Loucy (cell line): ENCODE measurements at regions not wholly inside any gene's neighbourhood (a gene's known extent, or its start where the extent isn't known, plus 50 kb on each side); places are given as distances from the start of the nearest gene placed in this dataset.

ENCODE experiments used
- H2AFZ ChIP-seq: fragments of 200-600 bp; sonication (generic); 2 replicates; pipeline ENCODE4 v1.6.0; 2016; ENCODE audit warnings: antibody characterized with exemption, mild to moderate bottlenecking, low read length, moderate library complexity
- H3F3A ChIP-seq: fragments of 200-600 bp; 2 replicates; pipeline ENCODE4 v1.6.0; 2016; ENCODE audit warnings: antibody characterized with exemption, low read depth, mild to moderate bottlenecking
- H3K27me3 ChIP-seq: fragments of 200-600 bp; sonication (generic); 2 replicates; pipeline ENCODE4 v1.6.1; 2014; ENCODE audit warnings: low read length, mild to moderate bottlenecking; ENCODE audit not compliant: insufficient read depth, poor library complexity, severe bottlenecking
- H3K36me3 ChIP-seq: fragments of 200-600 bp; sonication (generic); 2 replicates; pipeline ENCODE4 v1.6.1; 2016; ENCODE audit warnings: low read length; ENCODE audit not compliant: insufficient read depth
- H3K4me1 ChIP-seq: fragments of 200-600 bp; sonication (generic); 2 replicates; pipeline ENCODE4 v1.5.1; 2014; ENCODE audit warnings: low read length, mild to moderate bottlenecking; ENCODE audit not compliant: insufficient read depth, poor library complexity, severe bottlenecking
- H3K4me2 ChIP-seq: fragments of 200-600 bp; sonication (generic); 2 replicates; pipeline ENCODE4 v1.6.0; 2014; ENCODE audit warnings: antibody characterized with exemption, low read length, low read depth, mild to moderate bottlenecking; ENCODE audit not compliant: poor library complexity, severe bottlenecking
- H3K4me3 ChIP-seq: fragments of 200-600 bp; sonication (generic); 2 replicates; pipeline ENCODE4 v1.5.1; 2014; ENCODE audit warnings: low read length, mild to moderate bottlenecking, mixed read lengths; ENCODE audit not compliant: poor library complexity, severe bottlenecking
- H3K79me2 ChIP-seq: fragments of 200-600 bp; sonication (generic); 2 replicates; pipeline ENCODE4 v1.6.1; 2014; ENCODE audit warnings: low read length; ENCODE audit not compliant: insufficient read depth
- H3K9ac ChIP-seq: fragments of 200-600 bp; sonication (generic); 2 replicates; pipeline ENCODE4 v1.6.0; 2014; ENCODE audit warnings: mild to moderate bottlenecking, low read depth, low read length, moderate library complexity; ENCODE audit not compliant: poor library complexity, severe bottlenecking
- H3K9me2 ChIP-seq: fragments of 200-600 bp; sonication (generic); replicated peaks from 2 replicates; pipeline ENCODE4 v1.6.1; 2016; ENCODE audit warnings: low read depth, low read length, mixed read lengths
- H3K9me3 ChIP-seq: fragments of 200-600 bp; sonication (generic); 2 replicates; pipeline ENCODE4 v1.6.1; 2014; ENCODE audit warnings: mild to moderate bottlenecking, antibody characterized with exemption, low read length, low read depth; ENCODE audit not compliant: insufficient read depth
- H4K20me1 ChIP-seq: fragments of 200-600 bp; sonication (generic); 2 replicates; pipeline ENCODE4 v1.6.0; 2014; ENCODE audit warnings: antibody characterized with exemption, low read length, mild to moderate bottlenecking; ENCODE audit not compliant: insufficient read depth, poor library complexity, severe bottlenecking
- EZH2phosphoT487 ChIP-seq: fragments of 200-600 bp; IDR thresholded peaks from 2 replicates; pipeline ENCODE4 v1.6.1; 2018; ENCODE audit warnings: antibody characterized with exemption, mild to moderate bottlenecking, moderate library complexity, borderline replicate concordance
- TF ChIP-seq, protein P1 (sequence below): fragments of 200-600 bp; sonication (generic); conservative IDR thresholded peaks from 2 replicates; pipeline ENCODE4 v1.5.1; 2014; ENCODE audit warnings: mild to moderate bottlenecking, antibody characterized with exemption, low read length

DNA sequence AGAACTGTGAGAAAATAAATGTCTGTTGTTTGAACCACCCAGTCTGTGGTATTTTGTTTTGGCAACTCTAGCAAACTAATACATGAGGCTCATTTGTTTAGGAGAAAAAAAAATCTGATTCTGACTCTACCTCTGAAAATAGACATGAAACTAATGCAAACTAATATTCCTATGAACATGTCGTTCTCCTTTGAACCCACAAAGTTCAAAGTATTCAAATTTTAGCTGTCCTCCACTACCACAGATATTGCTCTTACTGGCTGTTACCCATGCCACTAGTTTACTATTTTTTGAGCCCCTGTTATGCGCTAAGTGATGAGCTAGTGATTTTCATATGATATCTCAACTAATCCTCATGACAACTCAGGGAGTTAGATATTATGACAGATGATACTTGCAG is 58.8 kb upstream of the ZNF804B start:
- Histone ChIP-seq H3K79me2 (no peaks in the 10 kb centered on the region), H3F3A (no peaks in the 10 kb centered on the region), H3K9me3 (no peaks in the 10 kb centered on the region), H2AFZ (no peak overlapping the region), H3K4me1 (no peaks in the 10 kb centered on the region), H3K9me2 (no peaks in the 10 kb centered on the region), H3K27me3 (no peaks in the 10 kb centered on the region), H3K4me2 (no peak overlapping the region), H3K4me3 (no peak overlapping the region), H4K20me1 (no peaks in the 10 kb centered on the region), H3K9ac (no peak overlapping the region), H3K36me3 (no peaks in the 10 kb centered on the region)
- no peak for TF ChIP-seq EZH2phosphoT487
- TF ChIP-seq, protein P1, sequence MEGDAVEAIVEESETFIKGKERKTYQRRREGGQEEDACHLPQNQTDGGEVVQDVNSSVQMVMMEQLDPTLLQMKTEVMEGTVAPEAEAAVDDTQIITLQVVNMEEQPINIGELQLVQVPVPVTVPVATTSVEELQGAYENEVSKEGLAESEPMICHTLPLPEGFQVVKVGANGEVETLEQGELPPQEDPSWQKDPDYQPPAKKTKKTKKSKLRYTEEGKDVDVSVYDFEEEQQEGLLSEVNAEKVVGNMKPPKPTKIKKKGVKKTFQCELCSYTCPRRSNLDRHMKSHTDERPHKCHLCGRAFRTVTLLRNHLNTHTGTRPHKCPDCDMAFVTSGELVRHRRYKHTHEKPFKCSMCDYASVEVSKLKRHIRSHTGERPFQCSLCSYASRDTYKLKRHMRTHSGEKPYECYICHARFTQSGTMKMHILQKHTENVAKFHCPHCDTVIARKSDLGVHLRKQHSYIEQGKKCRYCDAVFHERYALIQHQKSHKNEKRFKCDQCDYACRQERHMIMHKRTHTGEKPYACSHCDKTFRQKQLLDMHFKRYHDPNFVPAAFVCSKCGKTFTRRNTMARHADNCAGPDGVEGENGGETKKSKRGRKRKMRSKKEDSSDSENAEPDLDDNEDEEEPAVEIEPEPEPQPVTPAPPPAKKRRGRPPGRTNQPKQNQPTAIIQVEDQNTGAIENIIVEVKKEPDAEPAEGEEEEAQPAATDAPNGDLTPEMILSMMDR: no peak

DNA sequence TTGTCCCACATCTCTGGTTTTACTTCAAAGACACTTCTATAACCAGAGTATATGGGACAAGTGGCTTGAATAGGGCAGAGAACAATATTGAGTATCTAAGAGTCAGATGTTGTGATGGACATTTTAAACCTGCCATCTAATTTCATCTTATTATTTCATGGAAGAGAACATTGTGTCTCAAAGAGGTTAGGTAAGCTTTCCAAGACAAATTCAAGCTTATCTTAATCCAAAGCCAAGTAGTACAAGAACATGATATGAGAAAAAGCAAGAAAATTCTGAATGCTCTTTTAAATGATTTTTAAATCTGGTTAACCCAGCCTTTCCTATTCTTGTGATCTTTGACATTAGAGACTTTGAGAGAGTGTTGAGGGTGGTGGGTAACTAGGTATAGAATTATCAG is 65.3 kb upstream of the ZNF804B start:
- no peaks in the 10 kb centered on the region for H3K9me2 ChIP-seq
- H3K27me3 ChIP-seq: no peaks in the 10 kb centered on the region
- H3K4me2 ChIP-seq: no peak overlapping the region
- H2AFZ ChIP-seq: no peak overlapping the region
- no peak overlapping the region for H3K9ac ChIP-seq
- no peaks in the 10 kb centered on the region for H3K9me3 ChIP-seq
- no peaks in the 10 kb centered on the region for H4K20me1 ChIP-seq
- no peaks in the 10 kb centered on the region for H3K79me2 ChIP-seq
- H3K4me1 ChIP-seq: no peaks in the 10 kb centered on the region
- no peak overlapping the region for H3K4me3 ChIP-seq
- H3K36me3 ChIP-seq: no peaks in the 10 kb centered on the region
- TF ChIP-seq, protein P1: no peak
- TF ChIP-seq EZH2phosphoT487: no peak
- H3F3A ChIP-seq: no peaks in the 10 kb centered on the region

DNA sequence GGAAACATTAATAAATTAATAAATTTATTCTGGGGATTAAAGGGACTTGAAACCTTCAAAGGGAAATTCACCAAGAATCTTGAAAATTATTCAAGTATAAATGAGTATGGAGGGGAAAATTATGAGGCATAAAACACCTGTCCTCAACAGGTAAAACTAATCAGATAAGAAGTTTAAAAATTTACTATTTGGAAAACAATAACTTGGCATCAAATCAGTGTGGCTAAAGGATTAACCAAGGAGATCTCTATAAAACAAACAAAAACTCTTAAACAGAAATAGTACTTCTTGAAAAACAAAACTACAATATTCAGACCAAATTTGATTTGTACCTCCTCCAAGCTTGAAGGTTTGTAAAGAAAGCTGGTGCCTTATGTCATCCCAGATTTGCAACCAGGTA is 66.4 kb upstream of the ZNF804B start:
- Histone ChIP-seq H3K9me2 (no peaks in the 10 kb centered on the region), H3K27me3 (no peaks in the 10 kb centered on the region), H3K4me2 (no peak overlapping the region), H3K79me2 (no peaks in the 10 kb centered on the region), H2AFZ (no peak overlapping the region), H3K36me3 (no peaks in the 10 kb centered on the region), H3K4me3 (no peak overlapping the region), H3K9ac (no peak overlapping the region), H4K20me1 (no peaks in the 10 kb centered on the region), H3F3A (no peaks in the 10 kb centered on the region), H3K9me3 (no peaks in the 10 kb centered on the region), H3K4me1 (no peaks in the 10 kb centered on the region)
- TF ChIP-seq EZH2phosphoT487: no peak
- TF ChIP-seq, protein P1: no peak
